ENCODE measurements at regions not wholly inside any gene's neighbourhood (a gene's known extent, or its start where the extent isn't known, plus 50 kb on each side); places are given as distances from the start of the nearest gene placed in this dataset.

GRCh38 chr3:28989646-28990089 is 291.2 kb upstream of the RBMS3 start:
- H3K4me3 ChIP-seq (ENCODE audit: low read depth, low read length): no peak overlapping the region
- no peak for DNase-seq (ENCODE audit: low read depth)

GRCh38 chr3:28994161-28994905 is 286.5 kb upstream of the RBMS3 start:
- no peak overlapping the region for H3K4me3 ChIP-seq (ENCODE audit: low read depth, low read length)
- TF ChIP-seq MYC (IDR thresholded peaks at IDR 0.05; ENCODE audit: low read depth, low read length) (no peak), MAX (IDR thresholded peaks at IDR 0.05; ENCODE audit: low read depth, low read length) (no peak), CTCF (IDR thresholded peaks at IDR 0.05; ENCODE audit: low read depth, low read length) (no peak), POLR2A (IDR thresholded peaks at IDR 0.05; ENCODE audit: extremely low read depth, insufficient read length) (no peak)
- no peak for DNase-seq (ENCODE audit: low read depth)

More at GRCh38 chr3:28989646-28990089, 291.2 kb upstream of the RBMS3 start:
- no peak for TF ChIP-seq CTCF (IDR thresholded peaks at IDR 0.05; ENCODE audit: low read depth, low read length)
- no peak for TF ChIP-seq POLR2A (IDR thresholded peaks at IDR 0.05; ENCODE audit: extremely low read depth, insufficient read length)
- TF ChIP-seq MYC (IDR thresholded peaks at IDR 0.05; ENCODE audit: low read depth, low read length): no peak
- no peak for TF ChIP-seq MAX (IDR thresholded peaks at IDR 0.05; ENCODE audit: low read depth, low read length)

- DNase-seq (ENCODE audit: low read depth): no peak
- H3K4me3 ChIP-seq (ENCODE audit: low read depth, low read length): no peak overlapping the region
- TF ChIP-seq MYC (IDR thresholded peaks at IDR 0.05; ENCODE audit: low read depth, low read length) (no peak), POLR2A (IDR thresholded peaks at IDR 0.05; ENCODE audit: extremely low read depth, insufficient read length) (no peak), CTCF (IDR thresholded peaks at IDR 0.05; ENCODE audit: low read depth, low read length) (no peak), MAX (IDR thresholded peaks at IDR 0.05; ENCODE audit: low read depth, low read length) (no peak)
Observed at GRCh38 chr3:29004885-29005599, 275.8 kb upstream of the RBMS3 start.

GRCh38 chr3:29005862-29006261 is 275.0 kb upstream of the RBMS3 start:
- no peak overlapping the region for H3K4me3 ChIP-seq (ENCODE audit: low read depth, low read length)
- DNase-seq (ENCODE audit: low read depth): no peak
- TF ChIP-seq MAX (IDR thresholded peaks at IDR 0.05; ENCODE audit: low read depth, low read length) (no peak), CTCF (IDR thresholded peaks at IDR 0.05; ENCODE audit: low read depth, low read length) (no peak), MYC (IDR thresholded peaks at IDR 0.05; ENCODE audit: low read depth, low read length) (no peak), POLR2A (IDR thresholded peaks at IDR 0.05; ENCODE audit: extremely low read depth, insufficient read length) (no peak)

- no peak overlapping the region for H3K4me3 ChIP-seq (ENCODE audit: low read depth, low read length)
- TF ChIP-seq MAX (IDR thresholded peaks at IDR 0.05; ENCODE audit: low read depth, low read length): no peak
- TF ChIP-seq MYC (IDR thresholded peaks at IDR 0.05; ENCODE audit: low read depth, low read length): no peak
- no peak for TF ChIP-seq CTCF (IDR thresholded peaks at IDR 0.05; ENCODE audit: low read depth, low read length)
- TF ChIP-seq POLR2A (IDR thresholded peaks at IDR 0.05; ENCODE audit: extremely low read depth, insufficient read length): no peak
- no peak for DNase-seq (ENCODE audit: low read depth)
Observed at GRCh38 chr3:29011441-29011840, 269.4 kb upstream of the RBMS3 start.
